IMR-90 (cell line): ENCODE measurements at regions not wholly inside any gene's neighbourhood (a gene's known extent, or its start where the extent isn't known, plus 50 kb on each side); places are given as distances from the start of the nearest gene placed in this dataset.

Experiments used
- ATAC-seq: fragments of 200-7000 bp; cut with Tn5 transposase; 2 replicates; pipeline ENCODE4 v1.9.1; 2020; ENCODE audit warnings: low read depth, mild to moderate bottlenecking, moderate library complexity
- BruUV-seq: library from RNA; stranded (reverse); fragments of 400-500 nt; replicated peaks from 2 replicates; lab custom pipeline; 2021; lab: Mats Ljungman, UMichigan
- CTCF ChIA-PET: fragments of 300-600 bp; formaldehyde crosslinking; extraction: SDS; loops from one replicate; lab custom pipeline; 2021; ENCODE audit warnings: antibody characterized with exemption; lab: Yijun Ruan, JAX
- POLR2A ChIA-PET: fragments of 300-600 bp; sonication (Branson Sonifier 250); formaldehyde crosslinking; loops from one replicate; lab custom pipeline; 2022; ENCODE audit warnings: antibody characterized with exemption; ENCODE audit not compliant: unreplicated experiment; lab: Charles Lee
- DNase-seq: peaks from one replicate; pipeline ENCODE4 v3.0.0; 2013
- H2AFZ ChIP-seq: replicated peaks from 2 replicates; pipeline ENCODE3; 2013; ENCODE audit warnings: low read length, mild to moderate bottlenecking; ENCODE audit not compliant: poor library complexity
- H2AK5ac ChIP-seq: 2 replicates; pipeline ENCODE4 v1.6.1; 2013; ENCODE audit warnings: low read depth, low read length, inconsistent platforms
- H2AK9ac ChIP-seq: replicated peaks from 2 replicates; pipeline ENCODE3; 2013; ENCODE audit warnings: mild to moderate bottlenecking, low read depth, low read length, moderate library complexity; ENCODE audit not compliant: poor library complexity
- H2BK120ac ChIP-seq: 2 replicates; pipeline ENCODE4 v1.6.1; 2013; ENCODE audit warnings: low read depth, low read length, inconsistent platforms
- H2BK15ac ChIP-seq: 3 replicates; pipeline ENCODE4 v1.6.1; 2013; ENCODE audit warnings: low read depth, low read length, inconsistent platforms
- H2BK20ac ChIP-seq: 2 replicates; pipeline ENCODE4 v1.6.1; 2013; ENCODE audit warnings: low read depth, mild to moderate bottlenecking, inconsistent platforms, low read length, moderate library complexity
- H2BK5ac ChIP-seq: 2 replicates; pipeline ENCODE4 v1.6.1; 2013; ENCODE audit warnings: mild to moderate bottlenecking, low read depth, low read length, inconsistent platforms; ENCODE audit not compliant: poor library complexity, severe bottlenecking
- H3K14ac ChIP-seq: replicated peaks from 2 replicates; pipeline ENCODE4 v1.6.1; 2013; ENCODE audit warnings: low read depth, low read length, inconsistent platforms
- H3K18ac ChIP-seq: 2 replicates; pipeline ENCODE4 v1.6.1; 2013; ENCODE audit warnings: low read depth, low read length, control low read depth
- H3K23ac ChIP-seq: 2 replicates; pipeline ENCODE4 v1.6.1; 2013; ENCODE audit warnings: low read depth, low read length, inconsistent platforms
- H3K27ac ChIP-seq: 2 replicates; pipeline ENCODE4 v1.5.1; 2013; ENCODE audit warnings: mild to moderate bottlenecking, control low read depth, low read length; ENCODE audit not compliant: insufficient read depth
- H3K27me3 ChIP-seq: 2 replicates; pipeline ENCODE4 v1.6.1; 2013; ENCODE audit warnings: low read length; ENCODE audit not compliant: control insufficient read depth, insufficient read depth
- H3K36me3 ChIP-seq: 2 replicates; pipeline ENCODE4 v1.6.1; 2013; ENCODE audit warnings: low read length, mixed read lengths; ENCODE audit not compliant: control insufficient read depth, insufficient read depth
- H3K4ac ChIP-seq: 2 replicates; pipeline ENCODE4 v1.6.1; 2013; ENCODE audit warnings: low read depth, low read length, inconsistent platforms
- H3K4me1 ChIP-seq: 2 replicates; pipeline ENCODE4 v1.6.1; 2013; ENCODE audit warnings: low read length, mixed read lengths; ENCODE audit not compliant: control insufficient read depth, insufficient read depth
- H3K4me2 ChIP-seq: 2 replicates; pipeline ENCODE4 v1.6.1; 2013; ENCODE audit warnings: low read depth, mild to moderate bottlenecking, control low read depth, low read length, moderate library complexity
- H3K4me3 ChIP-seq: 2 replicates; pipeline ENCODE4 v1.5.1; 2013; ENCODE audit warnings: low read depth, mild to moderate bottlenecking, control low read depth, low read length, moderate library complexity; ENCODE audit not compliant: insufficient read depth
- H3K56ac ChIP-seq: 2 replicates; pipeline ENCODE4 v1.6.1; 2013; ENCODE audit warnings: low read length, inconsistent platforms; ENCODE audit not compliant: insufficient read depth; ENCODE audit errors: extremely low read depth
- H3K79me1 ChIP-seq, 2 experiments: 2 replicates each; pipeline ENCODE4 v1.6.1; 2013; ENCODE audit warnings: low read length in 2 of 2, inconsistent platforms in 1 of 2, low read depth in 1 of 2
- H3K9ac ChIP-seq: 2 replicates; pipeline ENCODE4 v1.6.1; 2013; ENCODE audit warnings: low read depth, low read length, control low read depth
- H3K9me1 ChIP-seq: 2 replicates; pipeline ENCODE4 v1.6.1; 2013; ENCODE audit warnings: low read length, inconsistent platforms; ENCODE audit not compliant: insufficient read depth
- H3K9me3 ChIP-seq: 2 replicates; pipeline ENCODE4 v1.6.1; 2013; ENCODE audit warnings: low read length; ENCODE audit not compliant: control insufficient read depth, insufficient read depth
- H4K20me1 ChIP-seq: 2 replicates; pipeline ENCODE4 v1.6.1; 2013; ENCODE audit warnings: low read length, inconsistent platforms; ENCODE audit not compliant: insufficient read depth
- H4K5ac ChIP-seq: 2 replicates; pipeline ENCODE4 v1.6.1; 2013; ENCODE audit warnings: mild to moderate bottlenecking, low read depth, low read length, control low read depth
- H4K8ac ChIP-seq, 2 experiments: 2 replicates each; pipeline ENCODE4 v1.6.1; 2013; ENCODE audit warnings: low read depth in 2 of 2, low read length in 2 of 2, control low read depth in 1 of 2, inconsistent platforms in 1 of 2
- H4K91ac ChIP-seq: 2 replicates; pipeline ENCODE4 v1.6.1; 2013; ENCODE audit warnings: low read depth, low read length, inconsistent platforms; ENCODE audit not compliant: insufficient read depth
- MXI1 ChIP-seq: IDR thresholded peaks from 2 replicates; pipeline ENCODE4 v1.6.1; 2012; ENCODE audit warnings: low read depth, mild to moderate bottlenecking, low read length, moderate library complexity, borderline replicate concordance
- NFE2L2 ChIP-seq: fragments of 150-350 bp; IDR thresholded peaks from 2 replicates; pipeline ENCODE4 v1.6.1; 2016; ENCODE audit warnings: low read depth, mild to moderate bottlenecking, low read length
- RAD21 ChIP-seq: IDR thresholded peaks from 2 replicates; pipeline ENCODE4 v1.6.1; 2012; ENCODE audit warnings: low read length, improper control_type of control experiment
- WGBS, 2 experiments: methylation state at CpG; one replicate each; pipeline versions ENCODE4 v1.1.5 to v1.1.7; 2013; ENCODE audit warnings: missing lambda C conversion rate in 2 of 2; ENCODE audit not compliant: insufficient read length in 1 of 2; ENCODE audit errors: extremely low coverage in 2 of 2; 5-methylcytosine and 5-hydroxymethylcytosine counted together
- dilution Hi-C: fragments of 300-500 bp; cut with HindIII; formaldehyde crosslinking; loops from one replicate; pipeline ENCODE4 v1.14.3; 2018; ENCODE audit warnings: low sequenced_read_pairs; ENCODE audit not compliant: unreplicated experiment
- in situ Hi-C: fragments of 300-500 bp; cut with MboI; formaldehyde crosslinking; loops from 3 replicates; pipeline ENCODE4 v1.14.3; 2019; ENCODE audit warnings: low sequenced_read_pairs, inconsistent platforms, mixed read lengths
- intact Hi-C: fragments of 100-400 bp; cut with micrococcal nuclease; formaldehyde crosslinking; loops from 2 replicates; pipeline ENCODE4 v1.10.0; 2022

GRCh38 chr2:129755786-129756185 is 223.7 kb upstream of the RAB6C start:
- no peak overlapping the region for H3K23ac ChIP-seq
- no peak for ATAC-seq
- H3K9ac ChIP-seq: no peak overlapping the region
- no peak overlapping the region for H3K27ac ChIP-seq
- no TSS peak for BruUV-seq
- H4K5ac ChIP-seq: no peak overlapping the region
- no peak for TF ChIP-seq NFE2L2
- no peak for TF ChIP-seq RAD21
- TF ChIP-seq MXI1: no peak
- ChIA-PET CTCF (no interaction called here), POLR2A (no interaction called here)
- no peaks in the 10 kb centered on the region for H3K36me3 ChIP-seq
- H3K14ac ChIP-seq: no peak overlapping the region
- no peak overlapping the region for H2AK5ac ChIP-seq
- no peak for DNase-seq
- H2BK120ac ChIP-seq: no peak overlapping the region
- H3K4ac ChIP-seq: no peak overlapping the region
- no peak overlapping the region for H3K56ac ChIP-seq
- in situ Hi-C loops: no loop called here
- H2AFZ ChIP-seq: no peak overlapping the region
- no peaks in the 10 kb centered on the region for H3K4me1 ChIP-seq
- H2BK20ac ChIP-seq: no peak overlapping the region
- intact Hi-C loops: no loop called here
- no peak overlapping the region for H3K4me2 ChIP-seq
- H3K79me1 ChIP-seq: no peaks in the 10 kb centered on the region
- 65% methylated on average over 4 of the region's 7 CpGs; no CpG with 5 or more reads in 1 of the 2 experiments for WGBS, 2 experiments
- dilution Hi-C loops: no loop called here
- H2BK15ac ChIP-seq: no peak overlapping the region
- H2AK9ac ChIP-seq: no peak overlapping the region
- H4K91ac ChIP-seq: no peak overlapping the region
- H2BK5ac ChIP-seq: no peak overlapping the region
- no peaks in the 10 kb centered on the region for H3K27me3 ChIP-seq
- H3K4me3 ChIP-seq: no peak overlapping the region
- H3K9me1 ChIP-seq: no peaks in the 10 kb centered on the region
- no peak overlapping the region for H3K18ac ChIP-seq
- no peak overlapping the region for H4K8ac ChIP-seq
- H3K9me3 ChIP-seq: peaks cover 13% of the 10 kb centered on the region
- no peaks in the 10 kb centered on the region for H4K20me1 ChIP-seq
